Inferior parietal cortex (tissue), 1 donor: ENCODE measurements at regions not wholly inside any gene's neighbourhood (a gene's known extent, or its start where the extent isn't known, plus 50 kb on each side); places are given as distances from the start of the nearest gene placed in this dataset.
"Not testable (repeated sequence)": the region's sequence is repeated elsewhere in the genome, so short reads cannot be mapped to it uniquely, and the experiment has no call there.

ENCODE experiments used
- DNase-seq: peaks from one replicate; pipeline ENCODE4 v3.0.0-alpha.2; 2016; ENCODE audit errors: extremely low spot score

DNA sequence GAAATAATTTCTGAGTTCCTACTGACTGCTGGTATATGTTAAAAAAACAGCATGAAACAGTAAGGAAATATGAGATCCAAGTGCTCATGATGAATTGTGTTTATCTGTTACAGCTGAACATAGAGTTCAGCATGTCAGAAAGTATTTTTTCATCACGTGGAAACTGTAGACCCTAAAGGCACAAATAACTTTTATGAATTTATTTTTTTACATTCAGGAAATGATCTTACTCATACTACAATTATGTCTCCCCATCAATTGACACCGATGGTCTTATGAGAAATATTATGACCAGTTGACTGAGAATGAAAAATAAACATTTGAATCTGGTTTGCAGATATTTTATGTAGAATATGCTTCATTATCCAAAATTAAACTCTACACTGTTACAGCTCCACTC, 283.1 kb upstream of the SPANXN4 start:
- DNase-seq, result no peak

DNA sequence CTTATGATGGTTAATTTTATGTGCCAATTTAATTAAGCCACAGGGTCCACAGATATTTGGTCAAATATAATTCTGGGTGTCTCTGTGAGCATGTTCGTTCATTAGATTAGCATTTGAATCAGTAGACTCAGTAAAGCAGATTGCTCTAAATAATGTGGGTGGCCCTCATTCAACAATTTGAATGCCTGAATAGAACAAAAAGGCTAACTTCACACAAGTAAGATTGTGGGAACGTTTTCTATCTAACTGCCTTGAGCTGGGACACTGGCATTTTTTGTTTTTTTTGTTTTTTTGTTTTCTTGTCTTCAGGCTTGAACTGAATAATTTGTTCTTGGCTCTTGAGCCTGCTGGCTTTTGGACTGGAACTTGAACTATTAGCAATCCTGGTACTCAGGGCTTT, 292.4 kb upstream of the SPANXN4 start:
- DNase-seq, result no peak

DNA sequence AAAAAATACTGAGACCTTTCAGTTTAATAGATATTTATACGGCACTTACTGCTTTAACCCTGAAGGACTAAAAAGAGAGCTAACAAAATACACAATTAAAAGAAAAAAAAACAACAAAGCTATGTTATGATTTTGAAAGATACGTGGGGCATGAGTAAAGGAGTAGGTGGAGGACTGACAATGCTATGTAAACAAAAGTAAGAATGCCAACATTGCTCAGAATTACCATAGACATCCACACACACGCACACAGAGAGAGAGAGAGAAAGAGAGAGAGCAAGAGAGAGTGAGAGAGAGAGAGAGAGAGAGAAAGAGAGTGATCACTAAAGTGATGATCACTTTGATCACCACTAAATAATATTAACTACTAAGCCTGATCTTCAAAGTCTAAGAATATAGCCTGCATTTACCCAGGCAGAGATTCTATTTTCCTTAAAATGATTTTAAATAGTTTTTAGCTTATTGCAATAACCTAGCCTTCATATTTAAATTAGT, 313.9 kb upstream of the SPANXN4 start:
- no peak for DNase-seq

DNA sequence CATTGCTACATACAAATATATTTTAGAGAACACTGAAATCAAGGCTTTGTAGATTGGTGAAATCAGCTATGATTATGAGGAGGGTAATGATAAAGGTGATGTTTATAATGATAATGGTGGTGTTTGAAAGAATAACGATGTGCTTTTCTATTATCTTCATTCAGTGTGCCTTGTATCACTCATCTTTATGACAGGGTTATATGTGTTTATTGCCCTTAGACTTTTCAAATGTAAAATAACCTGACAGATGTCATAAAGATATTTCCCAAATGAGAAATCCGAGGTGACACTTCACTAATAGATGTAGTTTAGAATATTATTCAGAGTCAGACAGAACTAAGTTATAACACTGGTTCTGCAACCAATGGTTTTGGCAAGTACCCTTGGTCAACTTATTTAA, 323.0 kb upstream of the SPANXN4 start:
- DNase-seq, result no peak

DNA sequence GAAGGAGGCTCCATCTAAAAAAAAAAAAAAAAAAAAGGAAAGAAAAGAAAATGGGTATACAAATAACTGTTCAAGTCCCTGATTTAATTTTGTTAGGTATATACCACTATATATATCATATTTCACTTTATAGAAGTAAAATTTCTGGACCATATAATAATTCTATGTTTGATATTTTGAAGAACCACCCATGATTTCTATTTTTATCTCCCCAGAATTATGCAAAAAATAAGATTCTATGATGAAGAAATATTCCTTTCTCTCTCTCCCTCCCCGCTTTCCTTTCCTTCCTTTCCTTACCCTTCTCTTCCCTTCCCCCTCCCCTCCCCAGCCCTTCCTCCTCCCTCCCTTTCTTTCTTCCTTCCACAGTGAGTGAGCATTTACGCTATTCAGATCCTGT, 337.5 kb upstream of the SPANXN4 start:
- DNase-seq, result no peak

DNA sequence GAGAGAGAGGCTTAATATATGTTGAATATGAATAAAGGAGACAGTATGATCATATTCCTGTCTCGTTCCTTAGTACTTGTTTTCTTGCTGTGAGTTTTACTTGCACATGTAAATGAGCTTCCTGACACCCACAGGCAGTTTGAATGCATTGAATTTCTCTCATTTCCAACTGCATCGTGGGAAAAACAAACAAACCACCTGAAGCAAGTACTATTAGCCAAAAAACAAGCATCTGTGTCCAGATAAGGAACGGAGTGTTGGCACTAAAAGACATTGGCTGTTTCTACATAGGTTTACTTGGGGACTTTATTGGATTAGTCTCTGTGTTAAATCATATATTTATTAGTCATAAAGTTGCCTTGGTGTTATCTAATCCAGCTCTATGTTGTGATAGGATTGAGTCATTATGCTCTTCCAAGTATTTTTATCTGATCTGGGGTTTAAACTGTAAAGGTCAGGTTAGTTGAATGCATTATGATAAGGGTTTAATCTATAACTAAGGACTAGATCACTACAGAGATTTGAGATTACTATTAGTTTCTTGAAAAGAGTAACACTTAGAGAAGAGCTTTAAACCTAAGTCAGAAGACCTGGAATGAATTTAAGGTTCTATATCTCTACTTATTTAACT, 339.0 kb upstream of the SPANXN4 start:
- DNase-seq, result no peak

DNA sequence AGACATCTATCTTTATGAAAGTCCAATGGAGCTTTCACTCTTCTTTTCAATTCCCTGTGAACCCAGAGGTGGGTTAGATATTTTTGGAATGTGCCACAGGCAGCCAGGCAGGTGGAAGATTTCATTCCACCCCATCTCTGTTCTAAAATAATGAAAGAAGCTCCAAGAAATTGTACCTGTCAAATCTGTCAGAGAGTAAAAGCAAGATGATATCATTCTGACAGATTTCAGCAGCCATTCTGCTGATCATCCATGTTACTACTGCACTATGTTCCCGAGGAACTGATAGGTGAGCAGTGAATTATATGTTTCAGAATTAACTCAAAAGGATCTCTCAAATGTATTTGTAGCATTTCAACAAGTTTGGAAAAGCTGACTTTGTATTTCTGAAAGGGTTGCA, 339.5 kb upstream of the SPANXN4 start:
- no peak for DNase-seq

DNA sequence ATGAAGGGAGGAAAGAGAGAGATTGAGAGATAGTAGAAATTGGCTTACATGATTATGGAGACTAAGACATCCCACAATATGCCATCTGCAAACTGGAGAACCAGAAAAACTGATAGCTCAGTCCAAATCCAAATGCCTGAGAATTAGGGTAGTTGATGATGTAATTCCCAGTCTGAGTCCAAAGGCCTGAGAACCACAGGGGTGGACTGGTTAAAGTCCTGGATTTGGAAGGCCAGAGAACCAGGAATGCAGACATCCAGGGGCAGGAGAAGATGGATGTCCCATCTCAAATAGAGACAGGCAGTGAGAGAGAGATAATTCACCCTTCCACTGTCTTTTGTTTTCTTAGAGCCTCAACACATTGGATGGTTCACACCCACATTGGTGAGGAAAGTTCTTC, 345.7 kb upstream of the SPANXN4 start:
- DNase-seq, result no peak

DNA sequence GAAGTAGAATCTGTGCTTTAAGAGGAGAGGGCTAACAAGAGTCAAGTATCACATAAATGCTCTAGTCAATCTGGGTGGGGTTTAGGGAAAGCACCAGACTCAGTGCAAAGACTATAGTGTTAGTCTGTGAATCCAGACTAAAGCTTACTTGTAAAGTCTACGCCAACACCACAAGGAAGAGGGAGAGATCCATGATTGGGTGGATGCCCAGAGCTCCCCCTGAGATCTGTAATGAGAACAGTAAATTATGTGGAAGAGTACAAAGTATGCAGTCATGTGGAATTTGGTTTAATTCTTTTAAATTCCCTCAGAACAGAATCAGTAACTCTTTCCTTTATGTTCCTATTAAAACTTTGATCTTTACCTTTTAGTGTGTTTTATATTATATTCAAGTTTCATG, 354.7 kb upstream of the SPANXN4 start:
- DNase-seq, result no peak

DNA sequence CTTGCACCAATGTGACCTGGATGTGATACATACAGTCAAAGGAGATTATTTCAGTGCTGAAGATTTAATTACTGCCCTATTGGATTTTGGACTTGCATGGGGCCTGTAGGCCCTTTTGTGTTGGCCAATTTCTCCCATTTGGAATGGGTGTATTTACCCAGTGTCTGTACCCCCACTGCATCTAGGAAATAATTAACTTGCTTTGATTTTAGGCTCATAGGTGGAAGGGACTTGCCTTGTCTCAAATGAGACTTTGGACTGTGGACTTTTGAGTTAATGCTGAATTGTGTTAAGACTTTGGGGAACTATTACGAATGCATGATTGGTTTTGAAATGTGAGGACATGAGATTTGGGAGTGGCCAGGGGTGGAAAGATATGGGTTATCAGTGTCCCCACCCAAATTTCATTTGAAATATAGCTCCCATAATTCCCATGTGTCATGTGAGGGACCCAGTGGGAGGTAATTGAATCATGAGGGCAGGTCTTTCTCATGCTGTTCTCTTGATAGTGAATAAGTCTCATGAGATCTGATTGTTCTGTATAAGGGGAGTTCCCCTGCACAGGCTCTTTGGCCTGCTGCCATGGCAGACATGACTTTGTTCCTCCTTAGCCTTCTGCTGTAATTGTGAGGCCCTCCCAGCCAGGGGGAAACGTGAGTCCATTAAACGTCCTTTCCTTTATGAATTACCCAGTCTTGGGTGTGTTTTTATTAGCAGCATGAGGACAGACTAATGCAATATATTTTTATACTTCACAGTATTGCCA, 362.2 kb upstream of the SPANXN4 start:
- no peak for DNase-seq

DNA sequence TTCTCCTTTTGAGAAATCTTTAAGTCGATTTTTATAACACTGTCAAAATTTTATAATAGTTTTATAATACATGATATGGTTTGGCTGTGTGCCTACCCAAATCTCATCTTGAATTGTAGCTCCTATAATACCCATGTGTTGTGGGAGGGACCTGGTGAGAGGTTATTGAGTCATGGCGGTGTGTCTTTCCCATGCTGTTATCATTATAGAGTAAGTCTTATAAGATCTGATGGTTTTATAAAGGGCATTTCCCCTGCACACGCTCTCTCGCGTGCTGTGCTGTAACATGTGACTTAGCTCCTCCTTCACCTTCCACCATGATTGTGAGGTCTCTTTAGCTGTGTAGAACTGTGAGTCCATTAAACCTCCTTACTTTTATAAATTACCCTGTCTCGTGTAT, 364.0 kb upstream of the SPANXN4 start:
- DNase-seq, result no peak

DNA sequence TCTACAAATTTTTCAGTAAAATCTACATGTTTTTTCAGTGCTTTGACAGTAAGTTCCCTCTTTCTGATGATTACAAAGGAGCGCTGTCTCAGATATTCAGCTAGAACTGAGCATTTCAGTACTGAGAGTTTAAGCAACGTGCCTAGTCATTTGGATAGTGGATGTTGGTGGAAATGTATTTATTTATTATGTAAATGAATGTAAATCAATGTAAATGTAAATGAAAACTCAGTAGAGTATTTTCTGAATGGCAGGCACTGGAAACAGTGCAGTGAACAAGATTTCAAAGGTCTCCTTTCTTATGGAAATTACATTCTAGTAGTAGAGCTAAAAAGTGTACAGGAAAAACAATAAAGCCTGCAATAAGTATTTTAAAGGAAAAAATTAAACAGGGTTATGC, 370.2 kb upstream of the SPANXN4 start:
- no peak for DNase-seq

DNA sequence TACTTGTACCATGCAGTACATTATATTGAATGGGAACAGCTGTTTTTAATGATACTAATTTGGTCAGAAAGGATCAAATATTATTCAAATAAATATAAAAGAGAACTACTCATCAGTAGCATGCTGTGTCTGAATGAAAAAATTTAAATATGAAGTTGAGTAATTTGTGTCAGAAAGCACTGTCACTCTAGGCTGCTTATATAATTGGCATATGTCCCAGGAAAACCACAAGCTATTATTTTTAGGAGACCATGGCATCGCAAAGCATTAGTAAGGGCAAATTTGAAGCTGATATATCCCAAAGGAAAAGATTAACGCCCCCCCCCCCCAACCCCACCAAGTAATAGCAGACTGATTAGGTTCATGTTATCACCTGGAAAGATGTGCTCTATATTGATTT, 388.5 kb upstream of the SPANXN4 start:
- DNase-seq, result no peak

DNA sequence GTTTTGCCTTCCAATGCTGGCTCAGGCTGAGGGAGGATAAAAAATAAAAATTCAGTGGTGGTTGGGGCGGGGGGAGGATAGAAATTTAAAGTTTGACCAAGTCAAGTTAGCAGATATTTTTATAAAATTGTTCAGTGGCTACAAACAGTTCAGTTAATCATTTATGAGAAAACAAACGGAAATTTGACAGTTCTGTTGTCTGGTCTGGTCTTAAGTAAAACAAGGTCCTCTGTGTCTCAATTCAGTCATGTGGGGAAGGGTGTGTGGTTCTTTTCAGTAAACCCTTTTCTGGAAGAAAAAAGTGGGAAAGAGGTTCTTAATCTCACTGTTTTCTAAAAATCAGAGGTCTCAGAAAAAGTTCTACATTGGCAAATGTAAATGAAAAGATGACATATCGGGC, 409.1 kb upstream of the SPANXN4 start:
- DNase-seq, result no peak

DNA sequence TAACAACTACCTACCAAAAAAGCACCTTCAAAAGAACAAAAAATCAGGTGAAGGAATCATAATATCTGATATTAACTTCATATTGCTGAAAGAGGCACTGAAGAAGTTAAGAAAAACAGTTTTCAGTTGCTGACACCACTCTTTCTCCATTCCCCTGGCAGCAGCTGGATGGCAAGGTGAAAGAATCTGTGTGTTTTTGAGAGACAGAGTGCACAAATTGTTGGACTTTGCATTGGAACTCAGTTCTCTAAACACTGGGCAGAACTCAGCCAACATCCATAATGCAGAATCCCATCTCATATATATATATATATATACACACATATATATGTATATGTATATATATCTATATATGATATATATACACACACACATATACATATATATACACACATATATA, 408.3 kb upstream of the MAGEC2 start:
- DNase-seq, result no peak

DNA sequence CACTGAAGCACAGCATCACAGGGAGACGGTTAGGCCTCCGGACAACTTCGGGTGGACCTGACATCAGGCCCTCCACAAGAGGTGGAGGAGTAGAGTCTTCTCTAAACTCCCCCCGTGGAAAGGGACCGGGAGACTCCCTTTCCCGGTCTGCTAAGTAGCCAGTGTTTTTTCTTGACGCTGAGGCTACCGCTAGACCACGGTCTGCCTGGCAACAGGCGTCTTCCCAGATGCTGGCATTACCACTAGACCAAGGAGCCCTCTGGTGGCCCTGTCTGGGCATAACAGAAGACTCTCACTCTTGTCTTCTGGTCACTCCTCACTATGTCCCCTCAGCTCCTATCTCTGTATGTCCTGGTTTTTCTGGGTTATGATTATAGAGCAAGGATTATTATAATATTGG, 401.5 kb upstream of the MAGEC2 start:
- not testable (repeated sequence) for DNase-seq

DNA sequence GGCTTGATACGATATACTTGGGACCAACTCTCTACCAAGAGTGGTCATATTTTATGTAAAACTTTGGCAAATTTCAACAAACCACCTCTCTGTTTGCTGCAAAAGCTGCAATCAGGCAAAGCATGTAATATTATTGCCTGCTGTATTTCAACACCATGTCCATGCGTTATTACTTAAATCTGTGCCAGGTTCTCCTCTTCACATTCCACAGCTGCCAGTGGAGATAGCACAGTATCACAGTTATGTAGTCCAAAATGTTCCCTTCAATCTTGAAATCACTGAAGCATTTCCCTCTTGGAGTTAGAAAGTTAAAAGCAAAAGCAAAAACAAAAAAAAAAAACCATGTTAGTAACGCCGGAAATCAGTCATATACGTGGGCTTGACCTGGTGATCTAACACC, 396.7 kb upstream of the MAGEC2 start:
- DNase-seq, result peak; percentile 2

DNA sequence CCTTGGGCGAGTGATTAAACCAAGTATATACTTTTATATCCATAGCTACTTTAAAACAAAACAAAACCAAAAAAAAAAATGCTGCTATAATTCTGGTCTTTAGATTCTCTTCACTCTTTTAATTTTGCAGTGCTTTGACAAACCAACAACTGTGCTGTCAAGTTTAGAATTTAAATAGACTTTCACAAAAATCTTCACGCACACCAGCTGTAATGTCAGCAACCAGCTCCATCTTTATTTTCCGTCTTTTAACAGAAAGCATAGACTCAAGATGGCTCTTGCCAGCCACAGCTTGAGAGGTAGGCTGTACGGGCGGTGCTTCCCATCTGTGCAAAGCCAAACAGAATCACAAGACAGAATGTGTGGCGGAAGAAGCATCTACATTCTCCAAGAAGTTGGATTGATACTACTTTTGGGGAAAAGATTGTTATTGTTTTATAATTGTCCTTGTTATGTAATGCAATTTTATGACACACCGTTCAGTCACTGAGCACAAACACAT, 388.3 kb upstream of the MAGEC2 start:
- peak; percentile 14 for DNase-seq

DNA sequence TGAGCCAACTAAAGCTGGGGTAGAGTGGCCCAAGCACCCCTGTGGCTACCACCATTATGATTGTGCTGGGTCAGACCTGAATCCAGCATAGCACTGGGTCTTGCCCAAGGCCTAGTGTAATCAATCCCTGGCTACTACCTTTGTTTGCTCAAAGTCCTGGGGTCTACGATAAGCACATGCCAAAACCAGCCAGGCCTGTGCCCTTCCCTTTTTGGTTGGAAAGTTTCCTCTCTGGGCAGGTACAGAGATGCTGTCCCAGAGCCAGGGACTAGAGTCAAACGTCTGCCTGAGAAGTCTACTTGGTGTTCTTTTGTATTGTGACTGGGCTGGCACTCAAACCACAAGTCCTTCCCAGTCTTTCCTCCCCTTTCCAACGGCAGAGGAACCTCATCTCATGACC, 371.5 kb upstream of the MAGEC2 start:
- no peak for DNase-seq

DNA sequence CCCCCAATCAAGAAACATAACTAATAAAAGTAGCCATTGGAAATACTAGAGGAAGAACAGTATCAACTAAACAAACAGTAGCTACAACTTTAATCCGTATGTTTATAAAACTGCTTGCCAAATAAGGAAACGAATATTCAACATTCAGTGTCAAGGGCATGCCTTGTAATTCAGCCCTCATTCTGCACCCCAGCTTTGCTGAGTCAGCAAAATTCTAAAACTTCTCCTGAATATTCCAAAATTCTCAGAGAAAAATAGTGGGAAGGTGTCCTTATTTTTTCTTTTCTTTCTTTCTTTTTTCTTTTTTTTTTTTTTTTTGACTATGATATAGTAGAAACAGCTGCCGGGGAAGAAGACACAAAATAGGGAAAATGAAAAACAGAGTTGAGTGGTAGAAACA, 344.8 kb upstream of the MAGEC2 start:
- DNase-seq, result no peak

DNA sequence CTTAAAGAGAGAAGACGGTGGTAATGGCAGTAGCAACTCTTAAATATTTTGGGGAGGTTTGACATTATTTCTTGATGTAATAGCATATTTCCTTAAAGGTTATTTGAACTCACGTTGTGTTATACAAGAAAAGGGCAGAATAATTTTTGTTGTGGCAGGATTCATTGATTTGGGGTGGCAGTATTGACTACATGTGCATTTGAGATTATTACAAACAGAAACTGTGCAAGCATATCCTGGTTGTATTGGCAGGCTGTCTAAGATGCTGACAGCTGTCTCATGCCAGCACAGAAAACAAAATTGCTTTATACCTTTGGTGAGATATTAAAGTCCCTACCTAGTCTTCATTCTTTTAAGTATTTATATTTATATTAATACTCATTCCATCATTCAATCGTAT, 300.7 kb upstream of the MAGEC2 start:
- no peak for DNase-seq

DNA sequence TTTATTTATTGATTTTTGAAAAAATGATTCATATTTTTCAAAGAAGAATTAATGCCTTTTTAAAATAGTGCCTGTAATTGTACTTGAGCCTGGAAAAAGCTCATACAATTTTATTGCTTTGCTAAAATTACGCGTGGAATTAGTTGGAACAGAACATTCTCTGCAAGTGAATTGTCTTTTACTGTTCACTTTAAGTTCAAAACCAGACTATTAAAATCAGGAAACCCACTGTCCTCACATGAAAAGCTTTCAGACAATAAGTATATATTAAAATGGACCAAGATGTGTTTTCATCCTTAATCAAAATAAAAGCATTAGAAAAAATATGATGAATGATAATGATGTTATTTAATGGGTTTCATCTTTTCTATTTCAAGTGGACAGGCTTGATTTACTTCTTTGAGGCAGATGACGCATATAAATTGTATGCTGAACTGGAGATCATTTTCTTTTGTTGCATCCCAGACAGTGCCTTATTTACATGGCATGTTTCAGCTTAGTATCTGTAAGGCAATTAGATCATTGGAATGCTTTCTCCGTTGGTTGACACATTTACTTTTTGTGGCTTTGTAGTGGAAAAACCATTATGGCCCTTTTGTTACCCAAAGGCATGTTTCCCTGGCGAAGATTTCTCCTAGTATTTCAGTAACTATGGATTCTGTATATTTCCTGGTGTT, 299.0 kb upstream of the MAGEC2 start:
- DNase-seq, result no peak

DNA sequence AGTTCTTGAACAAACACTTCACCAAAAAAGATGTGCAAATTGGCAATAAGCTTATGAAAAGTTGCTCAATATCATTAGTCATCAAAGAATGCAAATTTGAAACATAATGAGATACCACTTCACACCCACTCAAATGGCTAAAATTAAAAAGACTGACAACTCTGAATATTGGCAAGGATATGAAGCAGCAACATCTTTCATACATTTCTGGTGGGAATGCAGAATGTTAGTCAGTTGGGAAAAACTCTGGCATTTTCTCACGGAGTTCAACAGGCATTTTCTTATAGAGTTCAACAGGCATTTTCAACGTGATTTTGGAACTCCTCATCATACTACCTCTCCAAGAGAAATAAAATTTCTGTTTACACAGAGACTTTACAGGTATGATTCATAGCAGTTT, 297.4 kb upstream of the MAGEC2 start:
- peak; percentile 3 for DNase-seq
